Sigmoid colon (tissue), 6 donors: ENCODE measurements at regions not wholly inside any gene's neighbourhood (a gene's known extent, or its start where the extent isn't known, plus 50 kb on each side); places are given as distances from the start of the nearest gene placed in this dataset.
"Not testable (repeated sequence)": the region's sequence is repeated elsewhere in the genome, so short reads cannot be mapped to it uniquely, and the experiment has no call there.

Experiments
- DNase-seq: peaks from one replicate; pipeline ENCODE4 v3.0.0-alpha.2; 2019
- H3K27ac ChIP-seq, 4 donors: fragments of 200-600 bp; sonication (generic); one replicate each; pipeline ENCODE4 v1.5.1; 2016 to 2019; ENCODE audit warnings: mild to moderate bottlenecking in 1 of 4
- H3K27me3 ChIP-seq, 3 donors: fragments of 200-600 bp; sonication (generic); one replicate each; pipeline ENCODE4 v1.5.1; 2019; ENCODE audit warnings: mild to moderate bottlenecking in 1 of 3
- H3K36me3 ChIP-seq, 4 donors: fragments of 200-600 bp; sonication (generic); one replicate each; pipeline ENCODE4 v1.5.1; 2016 to 2019
- H3K4me1 ChIP-seq, 4 donors: fragments of 200-600 bp; sonication (generic); one replicate each; pipeline ENCODE4 v1.5.1; 2017 to 2019
- H3K4me3 ChIP-seq, 4 donors: fragments of 200-600 bp; sonication (generic); one replicate each; pipeline ENCODE4 v1.5.1; 2017 to 2019; ENCODE audit warnings: mild to moderate bottlenecking in 2 of 4, moderate library complexity in 1 of 4
- H3K9me3 ChIP-seq, 4 donors: fragments of 200-600 bp in 3 of 4; sonication (generic) in 3 of 4; one replicate each; pipeline versions ENCODE4 v1.5.1 to v1.6.1; 2013 to 2019
- CTCF ChIP-seq, 4 experiments: fragments of 450-650 bp in 3 of 4; fragments of 200-600 bp in 1 of 4; IDR thresholded peaks; one replicate each; pipeline ENCODE4 v1.5.1; 2016 to 2019; ENCODE audit warnings: antibody characterized with exemption in 4 of 4, mild to moderate bottlenecking in 3 of 4, moderate library complexity in 2 of 4
- EP300 ChIP-seq, 4 donors: sonication (generic); formaldehyde crosslinking; IDR thresholded peaks; one replicate each; pipeline ENCODE4 v1.6.1; 2017; ENCODE audit warnings: antibody characterized with exemption in 4 of 4
- POLR2A ChIP-seq, 2 donors: fragments of 450-650 bp; IDR thresholded peaks; one replicate each; pipeline ENCODE4 v1.6.1; 2016; ENCODE audit warnings: antibody characterized with exemption in 2 of 2, mild to moderate bottlenecking in 2 of 2, moderate library complexity in 2 of 2
- POLR2AphosphoS5 ChIP-seq, 4 donors: sonication (generic); formaldehyde crosslinking; IDR thresholded peaks; one replicate each; pipeline ENCODE4 v1.6.1; 2017; ENCODE audit warnings: antibody characterized with exemption in 4 of 4
- WGBS, 2 donors: extraction: QIAGEN DNeasy Blood & Tissue Kit; methylation state at CpG; one replicate each; pipeline ENCODE4 v1.1.7; 2013; 5-methylcytosine and 5-hydroxymethylcytosine counted together
- intact Hi-C: fragments of 100-400 bp; cut with DNase I; formaldehyde crosslinking; loops from one replicate; pipeline ENCODE4 v1.15.1; 2023
- donor health status: healthy with polysubstance abuse.
- donor health status: healthy.

- Histone ChIP-seq H3K27me3 (no peaks in the 10 kb centered on the region), H3K4me1 (no peaks in the 10 kb centered on the region), H3K36me3 (no peaks in the 10 kb centered on the region), H3K9me3 (peaks cover 0 to 4% (median 0%) of the 10 kb centered on the region in 4 donors), H3K27ac (no peak overlapping the region), H3K4me3 (no peak overlapping the region)
- intact Hi-C loops, result no loop called here
- WGBS, 2 donors, result 42 to 64% methylated on average over 6 of the region's 6 CpGs
- DNase-seq, result no peak
- no peak for TF ChIP-seq POLR2AphosphoS5 (IDR thresholded peaks at IDR 0.05)
- no peak for TF ChIP-seq EP300 (IDR thresholded peaks at IDR 0.05)
- no peak for TF ChIP-seq POLR2A (IDR thresholded peaks at IDR 0.05)
- TF ChIP-seq CTCF (IDR thresholded peaks at IDR 0.05), result no peak
Measured at GRCh38 chr10:81179805-81180452, 642.2 kb downstream of the SH2D4B start.

DNA sequence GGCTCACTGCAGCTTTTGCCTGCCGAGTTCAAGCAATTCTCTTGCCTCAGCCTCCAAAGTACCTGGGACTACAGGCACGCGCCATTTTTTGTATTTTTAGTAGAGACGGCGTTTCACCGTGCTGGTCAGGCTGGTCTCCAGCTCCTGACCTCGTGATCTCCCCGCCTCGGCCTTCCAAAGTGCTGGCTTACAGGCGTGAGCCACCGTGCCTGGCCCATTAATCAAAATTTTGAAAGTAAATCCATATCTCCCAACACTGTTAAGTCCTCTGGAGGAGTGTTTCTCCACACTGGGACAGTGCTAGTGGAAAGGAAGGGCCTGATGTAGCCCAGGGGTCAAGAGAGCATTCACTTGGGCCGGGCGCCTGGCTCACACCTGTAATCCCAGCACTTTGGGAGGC, 644.6 kb downstream of the SH2D4B start:
- H3K27me3 ChIP-seq, result no peaks in the 10 kb centered on the region
- no peaks in the 10 kb centered on the region for H3K4me1 ChIP-seq
- intact Hi-C loops, result no loop called here
- no peaks in the 10 kb centered on the region for H3K36me3 ChIP-seq
- no peak for DNase-seq
- no peak for TF ChIP-seq EP300 (IDR thresholded peaks at IDR 0.05)
- no peak for TF ChIP-seq POLR2AphosphoS5 (IDR thresholded peaks at IDR 0.05)
- TF ChIP-seq CTCF (IDR thresholded peaks at IDR 0.05), result no peak
- TF ChIP-seq POLR2A (IDR thresholded peaks at IDR 0.05), result no peak
- no peak overlapping the region for H3K4me3 ChIP-seq
- peaks cover 0 to 4% (median 0%) of the 10 kb centered on the region in 4 donors for H3K9me3 ChIP-seq
- no peak overlapping the region for H3K27ac ChIP-seq
- 93 to 95% methylated on average over 13 of the region's 13 CpGs for whole genome bisulfite sequencing, 2 donors

- no peak for DNase-seq
- WGBS, 2 donors, result 22 to 61% methylated on average over 6 of the region's 6 CpGs
- intact Hi-C loops, result no loop called here
- Histone ChIP-seq H3K36me3 (no peaks in the 10 kb centered on the region), H3K27me3 (no peaks in the 10 kb centered on the region), H3K4me3 (no peak overlapping the region), H3K4me1 (no peaks in the 10 kb centered on the region), H3K27ac (no peak overlapping the region), H3K9me3 (no peaks in the 10 kb centered on the region)
- no peak for TF ChIP-seq CTCF (IDR thresholded peaks at IDR 0.05)
- TF ChIP-seq EP300 (IDR thresholded peaks at IDR 0.05), result no peak
- TF ChIP-seq POLR2AphosphoS5 (IDR thresholded peaks at IDR 0.05), result no peak
- no peak for TF ChIP-seq POLR2A (IDR thresholded peaks at IDR 0.05)
Measured at GRCh38 chr10:81192221-81192788, 654.6 kb downstream of the SH2D4B start.

GRCh38 chr10:81200801-81201200, 663.1 kb downstream of the SH2D4B start:
- Histone ChIP-seq H3K4me1 (no peaks in the 10 kb centered on the region), H3K27ac (no peak overlapping the region), H3K9me3 (no peaks in the 10 kb centered on the region), H3K4me3 (no peak overlapping the region), H3K27me3 (no peaks in the 10 kb centered on the region), H3K36me3 (no peaks in the 10 kb centered on the region)
- TF ChIP-seq EP300 (IDR thresholded peaks at IDR 0.05) (no peak), CTCF (IDR thresholded peaks at IDR 0.05) (no peak), POLR2A (IDR thresholded peaks at IDR 0.05) (no peak), POLR2AphosphoS5 (IDR thresholded peaks at IDR 0.05) (no peak)
- WGBS, 2 donors, result 70 to 83% methylated on average over 2 of the region's 2 CpGs
- no peak for DNase-seq
- intact Hi-C loops, result no loop called here

DNA sequence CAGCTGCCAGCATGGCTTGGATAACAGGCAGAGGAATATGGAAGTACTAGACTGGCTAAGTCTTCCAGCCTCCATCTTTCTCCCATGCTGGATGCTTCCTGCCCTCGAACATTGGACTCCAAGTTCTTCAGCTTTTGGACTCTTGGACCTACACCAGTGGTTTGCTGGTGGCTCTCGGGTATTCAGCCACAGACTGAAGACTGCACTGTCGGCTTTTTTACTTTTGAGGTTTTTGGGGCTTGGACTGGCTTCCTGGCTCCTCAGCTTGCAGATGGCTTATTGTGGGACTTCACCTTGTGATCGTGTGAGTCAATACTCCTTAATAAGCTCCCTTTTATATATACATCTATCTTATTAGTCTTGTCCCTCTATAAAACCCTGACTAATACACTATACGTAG, 667.6 kb upstream of the NRG3 start:
- H3K36me3 ChIP-seq, H3K27me3 ChIP-seq, H3K4me1 ChIP-seq, DNase-seq, H3K27ac ChIP-seq, H3K4me3 ChIP-seq, H3K9me3 ChIP-seq, intact Hi-C loops: not testable (repeated sequence)
- 87 to 89% methylated on average over 5 of the region's 5 CpGs for WGBS, 2 donors
